GM08714 (cell line): ENCODE measurements at regions not wholly inside any gene's neighbourhood (a gene's known extent, or its start where the extent isn't known, plus 50 kb on each side); places are given as distances from the start of the nearest gene placed in this dataset.

ENCODE experiments used
- H3K4me3 ChIP-seq: fragments of 200-500 bp; sonication (Bioruptor generic); 2 replicates; pipeline ENCODE4 v1.5.1; 2014; ENCODE audit warnings: mild to moderate bottlenecking, low read length, inconsistent platforms
- ZNF274 ChIP-seq: IDR thresholded peaks from 2 replicates; pipeline ENCODE4 v1.6.1; 2012; ENCODE audit warnings: mild to moderate bottlenecking, low read depth, low read length

GRCh38 chr3:124461838-124462632, 268.2 kb upstream of the UMPS start:
- no peak overlapping the region for H3K4me3 ChIP-seq
- TF ChIP-seq ZNF274, result no peak

- TF ChIP-seq ZNF274, result no peak
- no peak overlapping the region for H3K4me3 ChIP-seq
These were observed 267.0 kb upstream of the UMPS start for GRCh38 chr3:124463234-124463633.

- no peak for TF ChIP-seq ZNF274
- H3K4me3 ChIP-seq, result no peak overlapping the region
These were observed 262.0 kb upstream of the UMPS start for GRCh38 chr3:124467980-124468902.

- no peak overlapping the region for H3K4me3 ChIP-seq
- no peak for TF ChIP-seq ZNF274
These were observed 260.7 kb upstream of the UMPS start for GRCh38 chr3:124469555-124469954.

GRCh38 chr3:124478830-124479229, 251.4 kb upstream of the UMPS start:
- TF ChIP-seq ZNF274, result no peak
- no peak overlapping the region for H3K4me3 ChIP-seq

- no peak for TF ChIP-seq ZNF274
- no peak overlapping the region for H3K4me3 ChIP-seq
These were observed 246.3 kb upstream of the UMPS start for GRCh38 chr3:124483915-124484470.

GRCh38 chr3:124486324-124486723, 243.9 kb upstream of the UMPS start:
- TF ChIP-seq ZNF274, result no peak
- no peak overlapping the region for H3K4me3 ChIP-seq

GRCh38 chr3:124489506-124489905, 240.7 kb upstream of the UMPS start:
- TF ChIP-seq ZNF274, result no peak
- H3K4me3 ChIP-seq, result no peak overlapping the region

- H3K4me3 ChIP-seq, result no peak overlapping the region
- TF ChIP-seq ZNF274, result no peak
These were observed 239.2 kb upstream of the UMPS start for GRCh38 chr3:124491098-124491497.

GRCh38 chr3:124491875-124492274, 238.4 kb upstream of the UMPS start:
- TF ChIP-seq ZNF274, result no peak
- H3K4me3 ChIP-seq, result no peak overlapping the region

GRCh38 chr3:124492824-124493223, 237.4 kb upstream of the UMPS start:
- H3K4me3 ChIP-seq, result no peak overlapping the region
- TF ChIP-seq ZNF274, result no peak

- no peak overlapping the region for H3K4me3 ChIP-seq
- TF ChIP-seq ZNF274, result no peak
These were observed 234.2 kb upstream of the UMPS start for GRCh38 chr3:124496061-124496460.

GRCh38 chr3:124497487-124497886, 232.8 kb upstream of the UMPS start:
- TF ChIP-seq ZNF274, result no peak

GRCh38 chr3:124498891-124499290, 231.4 kb upstream of the UMPS start:
- no peak for TF ChIP-seq ZNF274
- no peak overlapping the region for H3K4me3 ChIP-seq

More at GRCh38 chr3:124497487-124497886, 232.8 kb upstream of the UMPS start:
- H3K4me3 ChIP-seq, result no peak overlapping the region
